ENCODE measurements at regions not wholly inside any gene's neighbourhood (a gene's known extent, or its start where the extent isn't known, plus 50 kb on each side); places are given as distances from the start of the nearest gene placed in this dataset.

DNA sequence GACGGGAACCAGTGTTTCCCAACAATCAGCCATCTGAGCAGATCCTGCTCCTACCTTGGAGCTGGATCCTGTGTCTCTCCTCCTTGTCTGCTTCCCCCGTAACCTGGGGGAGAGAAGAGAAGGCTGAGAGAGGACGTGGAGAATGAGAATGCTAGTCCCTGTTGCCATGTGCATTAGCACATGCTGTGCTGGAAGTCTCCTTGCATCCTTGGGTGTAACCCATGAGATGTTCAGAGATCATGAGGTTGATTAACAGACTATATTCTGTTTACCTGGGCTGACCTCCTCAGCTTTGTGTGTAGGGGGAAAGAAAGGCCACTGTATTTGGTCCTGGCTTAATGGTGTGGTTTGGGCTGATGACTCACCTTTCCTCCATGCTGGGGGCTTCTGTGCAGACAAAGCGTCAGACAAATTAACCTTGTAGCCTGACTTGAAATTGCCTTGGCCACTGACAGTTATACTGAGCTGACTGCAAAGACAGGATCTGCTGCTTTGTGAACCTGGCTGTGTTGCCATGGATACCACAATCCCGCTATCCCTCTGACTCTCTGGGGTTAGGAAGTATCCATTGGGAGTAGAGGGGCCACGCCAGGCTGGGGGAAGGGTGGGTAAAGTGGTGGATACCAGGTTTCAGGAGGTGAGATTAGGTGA, 243.7 kb upstream of the CHD6 start:
- in situ Hi-C loops (cut with HindIII; ENCODE audit: extremely low pct_ligation_motif_present, low pct_unique_long_range_greater_than_20kb): no loop called here
- CTCF ChIA-PET (ENCODE audit: low intra/inter-chr PET ratio, low total read pairs): no interaction called here

DNA sequence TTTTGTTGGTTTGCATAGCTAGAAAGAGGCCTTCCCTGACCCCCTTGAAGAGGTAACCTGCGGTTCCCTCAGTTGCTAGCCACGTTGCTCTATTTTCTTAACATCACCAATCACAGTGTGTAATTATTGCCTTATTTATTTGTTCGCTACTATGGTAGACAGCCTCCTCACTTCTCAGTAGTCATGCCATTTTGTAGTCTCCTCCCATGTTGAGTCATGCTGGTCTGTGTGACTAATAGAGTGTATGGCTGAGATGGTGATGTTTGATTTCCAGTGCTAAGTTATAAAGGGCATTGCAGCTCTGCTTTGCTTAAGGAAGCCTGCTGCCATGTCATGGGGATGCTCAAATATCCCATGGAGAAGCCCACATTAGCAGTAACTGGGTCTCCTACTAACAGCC, 236.6 kb upstream of the CHD6 start:
- ChIA-PET CTCF (ENCODE audit: low intra/inter-chr PET ratio, low total read pairs) (no interaction called here), POLR2A (no interaction called here)
- Histone ChIP-seq H3K27me3 (ENCODE audit: control insufficient read depth in 1 of 2, insufficient read depth in 2 of 2, low read length in 2 of 2) (no peaks in the 10 kb centered on the region), H2AFZ (ENCODE audit: low read length) (no peak overlapping the region), H3K9me3 (ENCODE audit: low read length) (peaks cover 10% of the 10 kb centered on the region; the same call in 1 of the 2 replicates), H3K27ac (ENCODE audit: extremely low read length, insufficient read depth, low read length) (no peak overlapping the region), H3K4me1 (ENCODE audit: insufficient read depth, low read length) (no peaks in the 10 kb centered on the region), H4K20me1 (ENCODE audit: insufficient read depth, low read length) (no peaks in the 10 kb centered on the region), H3K4me2 (ENCODE audit: low read depth, low read length) (no peak overlapping the region), H3K79me2 (ENCODE audit: insufficient read depth, low read length) (no peaks in the 10 kb centered on the region), H3K36me3 (replicated peaks in 1 of 2; ENCODE audit: control insufficient read depth in 1 of 2, insufficient read depth in 2 of 2, low read length in 2 of 2) (no peaks in the 10 kb centered on the region), H3K4me3 (replicated peaks in 1 of 3; ENCODE audit: insufficient read depth in 1 of 3, low read depth in 2 of 3, low read length in 3 of 3) (no peak overlapping the region), H3K9ac (ENCODE audit: insufficient read depth, low read depth, low read length) (no peak overlapping the region)
- intact Hi-C loops (cut with micrococcal nuclease; ENCODE audit: unreplicated experiment): no loop called here
- BruUV-seq (replicated peaks): no TSS peak
- FAIRE-seq (no peak), DNase-seq (ENCODE audit: low spot score) (no peak), ATAC-seq (no peak; the same call in 2 of the 3 replicates)
- TF ChIP-seq, protein P1, sequence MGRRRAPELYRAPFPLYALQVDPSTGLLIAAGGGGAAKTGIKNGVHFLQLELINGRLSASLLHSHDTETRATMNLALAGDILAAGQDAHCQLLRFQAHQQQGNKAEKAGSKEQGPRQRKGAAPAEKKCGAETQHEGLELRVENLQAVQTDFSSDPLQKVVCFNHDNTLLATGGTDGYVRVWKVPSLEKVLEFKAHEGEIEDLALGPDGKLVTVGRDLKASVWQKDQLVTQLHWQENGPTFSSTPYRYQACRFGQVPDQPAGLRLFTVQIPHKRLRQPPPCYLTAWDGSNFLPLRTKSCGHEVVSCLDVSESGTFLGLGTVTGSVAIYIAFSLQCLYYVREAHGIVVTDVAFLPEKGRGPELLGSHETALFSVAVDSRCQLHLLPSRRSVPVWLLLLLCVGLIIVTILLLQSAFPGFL (CRISPR knock-in tag; IDR thresholded peaks at IDR 0.05): no peak
- TF ChIP-seq GZF1 (CRISPR knock-in tag; IDR thresholded peaks at IDR 0.05) (no peak), ETV5 (CRISPR knock-in tag; IDR thresholded peaks at IDR 0.05; ENCODE audit: borderline replicate concordance) (no peak), REPIN1 (CRISPR knock-in tag; IDR thresholded peaks at IDR 0.05; ENCODE audit: borderline replicate concordance, low read depth) (no peak), ZNF772 (CRISPR knock-in tag; IDR thresholded peaks at IDR 0.05) (no peak), RXRB (CRISPR knock-in tag; IDR thresholded peaks at IDR 0.05; ENCODE audit: borderline replicate concordance) (no peak), REXO4 (CRISPR knock-in tag; IDR thresholded peaks at IDR 0.05; ENCODE audit: borderline replicate concordance) (no peak), ZNF709 (CRISPR knock-in tag; IDR thresholded peaks at IDR 0.05) (no peak)
- TF ChIP-seq, protein P2, sequence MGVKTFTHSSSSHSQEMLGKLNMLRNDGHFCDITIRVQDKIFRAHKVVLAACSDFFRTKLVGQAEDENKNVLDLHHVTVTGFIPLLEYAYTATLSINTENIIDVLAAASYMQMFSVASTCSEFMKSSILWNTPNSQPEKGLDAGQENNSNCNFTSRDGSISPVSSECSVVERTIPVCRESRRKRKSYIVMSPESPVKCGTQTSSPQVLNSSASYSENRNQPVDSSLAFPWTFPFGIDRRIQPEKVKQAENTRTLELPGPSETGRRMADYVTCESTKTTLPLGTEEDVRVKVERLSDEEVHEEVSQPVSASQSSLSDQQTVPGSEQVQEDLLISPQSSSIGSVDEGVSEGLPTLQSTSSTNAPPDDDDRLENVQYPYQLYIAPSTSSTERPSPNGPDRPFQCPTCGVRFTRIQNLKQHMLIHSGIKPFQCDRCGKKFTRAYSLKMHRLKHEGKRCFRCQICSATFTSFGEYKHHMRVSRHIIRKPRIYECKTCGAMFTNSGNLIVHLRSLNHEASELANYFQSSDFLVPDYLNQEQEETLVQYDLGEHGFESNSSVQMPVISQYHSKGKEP (CRISPR knock-in tag; IDR thresholded peaks at IDR 0.05): no peak
- TF ChIP-seq, protein P3, sequence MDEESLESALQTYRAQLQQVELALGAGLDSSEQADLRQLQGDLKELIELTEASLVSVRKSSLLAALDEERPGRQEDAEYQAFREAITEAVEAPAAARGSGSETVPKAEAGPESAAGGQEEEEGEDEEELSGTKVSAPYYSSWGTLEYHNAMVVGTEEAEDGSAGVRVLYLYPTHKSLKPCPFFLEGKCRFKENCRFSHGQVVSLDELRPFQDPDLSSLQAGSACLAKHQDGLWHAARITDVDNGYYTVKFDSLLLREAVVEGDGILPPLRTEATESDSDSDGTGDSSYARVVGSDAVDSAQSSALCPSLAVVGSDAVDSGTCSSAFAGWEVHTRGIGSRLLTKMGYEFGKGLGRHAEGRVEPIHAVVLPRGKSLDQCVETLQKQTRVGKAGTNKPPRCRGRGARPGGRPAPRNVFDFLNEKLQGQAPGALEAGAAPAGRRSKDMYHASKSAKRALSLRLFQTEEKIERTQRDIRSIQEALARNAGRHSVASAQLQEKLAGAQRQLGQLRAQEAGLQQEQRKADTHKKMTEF (CRISPR knock-in tag; IDR thresholded peaks at IDR 0.05): no peak
- WGBS (ENCODE audit: low lambda C conversion rate): 10% methylated on average over 3 of the region's 3 CpGs
- in situ Hi-C loops (cut with HindIII; ENCODE audit: extremely low pct_ligation_motif_present, low pct_unique_long_range_greater_than_20kb): no loop called here

More for the DNA sequence above, 243.7 kb upstream of the CHD6 start:
- H3K27ac ChIP-seq (ENCODE audit: extremely low read length, insufficient read depth, low read length): no peak overlapping the region
- no TSS peak for BruUV-seq (replicated peaks)
- FAIRE-seq: no peak
- H3K9me3 ChIP-seq (ENCODE audit: low read length): peaks cover 10% of the 10 kb centered on the region; the same call in 1 of the 2 replicates
- no peaks in the 10 kb centered on the region for H4K20me1 ChIP-seq (ENCODE audit: insufficient read depth, low read length)
- ATAC-seq: no peak
- H3K4me3 ChIP-seq (replicated peaks in 1 of 3; ENCODE audit: insufficient read depth in 1 of 3, low read depth in 2 of 3, low read length in 3 of 3): no peak overlapping the region
- 7% methylated on average over 6 of the region's 6 CpGs for whole genome bisulfite sequencing (ENCODE audit: low lambda C conversion rate)
- POLR2A ChIA-PET: no interaction called here
- H3K4me2 ChIP-seq (ENCODE audit: low read depth, low read length): no peak overlapping the region
- H3K9ac ChIP-seq (ENCODE audit: insufficient read depth, low read depth, low read length): no peak overlapping the region
- 0 out of 5 replicates have a peak, but pooled peaks cover 0 to 3% of the 10 kb centered on the region in 2 experiments for H3K27me3 ChIP-seq (ENCODE audit: control insufficient read depth in 1 of 2, insufficient read depth in 2 of 2, low read length in 2 of 2)
- no peak overlapping the region for H2AFZ ChIP-seq (ENCODE audit: low read length)
- TF ChIP-seq RFX1 (IDR thresholded peaks at IDR 0.05) (peak; percentile 45), NFATC3 (CRISPR knock-in tag; IDR thresholded peaks at IDR 0.05) (no peak)
- TF ChIP-seq, protein P4, sequence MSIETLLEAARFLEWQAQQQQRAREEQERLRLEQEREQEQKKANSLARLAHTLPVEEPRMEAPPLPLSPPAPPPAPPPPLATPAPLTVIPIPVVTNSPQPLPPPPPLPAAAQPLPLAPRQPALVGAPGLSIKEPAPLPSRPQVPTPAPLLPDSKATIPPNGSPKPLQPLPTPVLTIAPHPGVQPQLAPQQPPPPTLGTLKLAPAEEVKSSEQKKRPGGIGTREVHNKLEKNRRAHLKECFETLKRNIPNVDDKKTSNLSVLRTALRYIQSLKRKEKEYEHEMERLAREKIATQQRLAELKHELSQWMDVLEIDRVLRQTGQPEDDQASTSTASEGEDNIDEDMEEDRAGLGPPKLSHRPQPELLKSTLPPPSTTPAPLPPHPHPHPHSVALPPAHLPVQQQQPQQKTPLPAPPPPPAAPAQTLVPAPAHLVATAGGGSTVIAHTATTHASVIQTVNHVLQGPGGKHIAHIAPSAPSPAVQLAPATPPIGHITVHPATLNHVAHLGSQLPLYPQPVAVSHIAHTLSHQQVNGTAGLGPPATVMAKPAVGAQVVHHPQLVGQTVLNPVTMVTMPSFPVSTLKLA (IDR thresholded peaks at IDR 0.05): peak; percentile 36; the same call in 1 of the 2 replicates
- H3K36me3 ChIP-seq (replicated peaks in 1 of 2; ENCODE audit: control insufficient read depth in 1 of 2, insufficient read depth in 2 of 2, low read length in 2 of 2): no peaks in the 10 kb centered on the region
- no peaks in the 10 kb centered on the region for H3K4me1 ChIP-seq (ENCODE audit: insufficient read depth, low read length)
- no peaks in the 10 kb centered on the region for H3K79me2 ChIP-seq (ENCODE audit: insufficient read depth, low read length)
- intact Hi-C loops (cut with micrococcal nuclease; ENCODE audit: unreplicated experiment): no loop called here
- DNase-seq (ENCODE audit: low spot score): no peak
